HepG2 (cell line): ENCODE measurements at regions not wholly inside any gene's neighbourhood (a gene's known extent, or its start where the extent isn't known, plus 50 kb on each side); places are given as distances from the start of the nearest gene placed in this dataset.

Experiments
- ATF2 ChIP-seq: sonication (generic); formaldehyde crosslinking; IDR thresholded peaks from 2 replicates; pipeline ENCODE4 v1.4.0; 2020; ENCODE audit warnings: missing genetic modification reagents
- BORCS8-MEF2B ChIP-seq: sonication (generic); formaldehyde crosslinking; IDR thresholded peaks from 2 replicates; pipeline ENCODE4 v1.8.0; 2022; ENCODE audit warnings: mild to moderate bottlenecking, missing genetic modification reagents
- CTCF ChIP-seq: sonication (generic); formaldehyde crosslinking; IDR thresholded peaks from 2 replicates; pipeline ENCODE4 v1.5.0; 2020; ENCODE audit warnings: mild to moderate bottlenecking, missing genetic modification reagents, moderate library complexity
- FOXM1 ChIP-seq: sonication (generic); formaldehyde crosslinking; IDR thresholded peaks from 2 replicates; pipeline ENCODE4 v1.5.0; 2020; ENCODE audit warnings: missing genetic modification reagents
- FOXP4 ChIP-seq: sonication (generic); formaldehyde crosslinking; IDR thresholded peaks from 2 replicates; pipeline ENCODE4 v1.4.0; 2020; ENCODE audit warnings: missing genetic modification reagents
- HIVEP1 ChIP-seq: sonication (generic); formaldehyde crosslinking; IDR thresholded peaks from 2 replicates; pipeline ENCODE4 v1.4.0; 2020; ENCODE audit warnings: mild to moderate bottlenecking, missing genetic modification reagents
- JUND ChIP-seq: sonication (generic); formaldehyde crosslinking; IDR thresholded peaks from 2 replicates; pipeline ENCODE4 v1.8.0; 2022; ENCODE audit warnings: mild to moderate bottlenecking, missing genetic modification reagents
- KAT2B ChIP-seq: fragments of 150-350 bp; IDR thresholded peaks from 2 replicates; pipeline ENCODE4 v1.6.1; 2014; ENCODE audit warnings: low read depth, low read length, borderline replicate concordance
- MTA3 ChIP-seq: sonication (generic); formaldehyde crosslinking; IDR thresholded peaks from 2 replicates; pipeline ENCODE4 v1.4.0; 2020; ENCODE audit warnings: missing genetic modification reagents
- MYPOP ChIP-seq: sonication (generic); formaldehyde crosslinking; IDR thresholded peaks from 2 replicates; pipeline ENCODE4 v1.8.1; 2023; ENCODE audit warnings: mild to moderate bottlenecking, moderate library complexity, missing genetic modification reagents
- NFYC ChIP-seq: IDR thresholded peaks from 2 replicates; pipeline ENCODE4 v1.6.1; 2016; ENCODE audit warnings: missing genetic modification reagents, missing compliant biosample characterization
- NPAS2 ChIP-seq: sonication (generic); formaldehyde crosslinking; IDR thresholded peaks from 2 replicates; pipeline ENCODE4 v1.8.0; 2022; ENCODE audit warnings: mild to moderate bottlenecking, missing genetic modification reagents, borderline replicate concordance
- RAD21 ChIP-seq: fragments of 450-650 bp; formaldehyde crosslinking; IDR thresholded peaks from 2 replicates; pipeline ENCODE4 v1.5.0; 2020; ENCODE audit warnings: mild to moderate bottlenecking
- SMAD9 ChIP-seq: sonication (generic); formaldehyde crosslinking; IDR thresholded peaks from 2 replicates; pipeline ENCODE4 v1.5.1; 2020; ENCODE audit warnings: mild to moderate bottlenecking, missing genetic modification reagents
- STAG1 ChIP-seq: sonication (generic); formaldehyde crosslinking; IDR thresholded peaks from 2 replicates; pipeline ENCODE4 v1.4.0; 2020; ENCODE audit warnings: missing genetic modification reagents
- U2AF2 ChIP-seq: fragments of 200-400 bp; formaldehyde crosslinking; IDR thresholded peaks from 2 replicates; pipeline ENCODE4 v1.6.1; 2017; ENCODE audit warnings: low read depth, mild to moderate bottlenecking, low read length
- ZNF296 ChIP-seq: sonication (generic); formaldehyde crosslinking; conservative IDR thresholded peaks from 2 replicates; pipeline ENCODE4 v1.5.0; 2020; ENCODE audit warnings: mild to moderate bottlenecking, missing genetic modification reagents
- ZNF574 ChIP-seq: sonication (generic); formaldehyde crosslinking; IDR thresholded peaks from 2 replicates; pipeline ENCODE4 v1.4.0; 2020; ENCODE audit warnings: missing genetic modification reagents
- ZNF720 ChIP-seq: sonication (generic); formaldehyde crosslinking; IDR thresholded peaks from 2 replicates; pipeline ENCODE4 v1.4.0; 2020; ENCODE audit warnings: missing genetic modification reagents
- ZNF777 ChIP-seq: sonication (generic); formaldehyde crosslinking; IDR thresholded peaks from 2 replicates; pipeline ENCODE4 v1.4.0; 2020; ENCODE audit warnings: missing genetic modification reagents
- ZNF841 ChIP-seq: sonication (generic); formaldehyde crosslinking; IDR thresholded peaks from 2 replicates; pipeline ENCODE4 v1.8.1; 2023; ENCODE audit warnings: missing genetic modification reagents, borderline replicate concordance
- ZNF878 ChIP-seq: sonication (generic); formaldehyde crosslinking; IDR thresholded peaks from 2 replicates; pipeline ENCODE4 v1.8.1; 2023; ENCODE audit warnings: mild to moderate bottlenecking, missing genetic modification reagents, moderate library complexity

- TF ChIP-seq SMAD9 (CRISPR knock-in tag), result no peak
- TF ChIP-seq BORCS8-MEF2B (CRISPR knock-in tag), result no peak
- peak; percentile 86 for TF ChIP-seq STAG1
- no peak for TF ChIP-seq FOXP4 (CRISPR knock-in tag)
- 0 out of 2 replicates have a peak, but pooled peaks have one; percentile 19 for TF ChIP-seq ATF2 (CRISPR knock-in tag)
- TF ChIP-seq RAD21 (CRISPR knock-in tag), result peak; percentile 22; the same call in 1 of the 2 replicates
- no peak for TF ChIP-seq JUND (CRISPR knock-in tag)
- no peak for TF ChIP-seq ZNF841 (CRISPR knock-in tag)
- TF ChIP-seq NPAS2, result no peak
- no peak for TF ChIP-seq KAT2B
- TF ChIP-seq NFYC (CRISPR knock-in tag), result no peak
- TF ChIP-seq CTCF, result peak; percentile 75
- TF ChIP-seq HIVEP1 (CRISPR knock-in tag), result no peak
- TF ChIP-seq ZNF574 (CRISPR knock-in tag), result no peak
- TF ChIP-seq MYPOP, result no peak
- TF ChIP-seq ZNF878 (CRISPR knock-in tag), result no peak
- no peak for TF ChIP-seq ZNF777 (CRISPR knock-in tag)
- TF ChIP-seq U2AF2, result no peak
- no peak for TF ChIP-seq MTA3 (CRISPR knock-in tag)
- TF ChIP-seq FOXM1, result no peak
- no peak for TF ChIP-seq ZNF296 (CRISPR knock-in tag)
- no peak for TF ChIP-seq ZNF720 (CRISPR knock-in tag)
Observed at GRCh38 chr3:71955240-71956068, 170.5 kb upstream of the PROK2 start (continued).
